BE2C (cell line): ENCODE measurements at regions not wholly inside any gene's neighbourhood (a gene's known extent, or its start where the extent isn't known, plus 50 kb on each side); places are given as distances from the start of the nearest gene placed in this dataset.
"Not testable (repeated sequence)": the region's sequence is repeated elsewhere in the genome, so short reads cannot be mapped to it uniquely, and the experiment has no call there.

Source experiments
- DNase-seq: peaks from one replicate; pipeline ENCODE4 v3.0.0-alpha.2; 2020
- H3K27me3 ChIP-seq: fragments of 250-450 bp; sonication (Bioruptor Pico); 2 replicates; pipeline ENCODE4 v1.5.1; 2020; ENCODE audit warnings: mild to moderate bottlenecking
- H3K36me3 ChIP-seq: fragments of 250-450 bp; sonication (Bioruptor Pico); 2 replicates; pipeline ENCODE4 v1.5.1; 2020; ENCODE audit warnings: mild to moderate bottlenecking
- H3K4me1 ChIP-seq: fragments of 250-450 bp; sonication (Bioruptor Pico); 2 replicates; pipeline ENCODE4 v1.5.1; 2020
- H3K4me3 ChIP-seq: 2 replicates; pipeline ENCODE4 v1.5.1; 2011; ENCODE audit warnings: low read depth, low read length
- H3K9me3 ChIP-seq: fragments of 250-450 bp; sonication (Bioruptor Pico); 2 replicates; pipeline ENCODE4 v1.5.1; 2020
- CTCF ChIP-seq: IDR thresholded peaks from 2 replicates; pipeline ENCODE4 v1.5.1; 2012; ENCODE audit warnings: mild to moderate bottlenecking, low read depth, low read length

GRCh38 chr5:67986761-67987160, 228.8 kb upstream of the PIK3R1 start:
- no peaks in the 10 kb centered on the region for H3K36me3 ChIP-seq
- TF ChIP-seq CTCF: no peak

GRCh38 chr5:67985686-67986387, 229.7 kb upstream of the PIK3R1 start:
- no peak for DNase-seq
- H3K27me3 ChIP-seq: no peaks in the 10 kb centered on the region
- no peak for TF ChIP-seq CTCF
- H3K4me3 ChIP-seq: no peak overlapping the region
- H3K4me1 ChIP-seq: no peaks in the 10 kb centered on the region
- no peaks in the 10 kb centered on the region for H3K36me3 ChIP-seq
- no peaks in the 10 kb centered on the region for H3K9me3 ChIP-seq

More at GRCh38 chr5:67986761-67987160, 228.8 kb upstream of the PIK3R1 start:
- Histone ChIP-seq H3K4me1 (no peaks in the 10 kb centered on the region), H3K9me3 (no peaks in the 10 kb centered on the region), H3K27me3 (no peaks in the 10 kb centered on the region), H3K4me3 (no peak overlapping the region)
- no peak for DNase-seq

GRCh38 chr5:67984546-67984945, 231.0 kb upstream of the PIK3R1 start:
- DNase-seq: no peak
- Histone ChIP-seq H3K4me3 (no peak overlapping the region), H3K9me3 (no peaks in the 10 kb centered on the region), H3K27me3 (no peaks in the 10 kb centered on the region), H3K36me3 (no peaks in the 10 kb centered on the region), H3K4me1 (no peaks in the 10 kb centered on the region)
- no peak for TF ChIP-seq CTCF

GRCh38 chr5:67983251-67984110, 232.1 kb upstream of the PIK3R1 start:
- Histone ChIP-seq H3K36me3 (no peaks in the 10 kb centered on the region), H3K27me3 (no peaks in the 10 kb centered on the region), H3K9me3 (no peaks in the 10 kb centered on the region), H3K4me1 (no peaks in the 10 kb centered on the region), H3K4me3 (no peak overlapping the region)
- DNase-seq: no peak
- no peak for TF ChIP-seq CTCF

GRCh38 chr5:67982160-67982559, 233.4 kb upstream of the PIK3R1 start:
- not testable (repeated sequence) for H3K27me3 ChIP-seq, H3K9me3 ChIP-seq, H3K4me3 ChIP-seq, DNase-seq, H3K36me3 ChIP-seq, H3K4me1 ChIP-seq

- Histone ChIP-seq H3K9me3 (no peaks in the 10 kb centered on the region), H3K27me3 (no peaks in the 10 kb centered on the region), H3K4me3 (no peak overlapping the region), H3K4me1 (no peaks in the 10 kb centered on the region), H3K36me3 (no peaks in the 10 kb centered on the region)
- no peak for TF ChIP-seq CTCF
- DNase-seq: no peak
Measured at GRCh38 chr5:67978171-67978570, 237.4 kb upstream of the PIK3R1 start.
